Epithelial cell of prostate (primary cell): ENCODE measurements at regions not wholly inside any gene's neighbourhood (a gene's known extent, or its start where the extent isn't known, plus 50 kb on each side); places are given as distances from the start of the nearest gene placed in this dataset.
A peak's percentile ranks its signal among the peaks of the same experiment; 100 is the strongest.
"Not testable (repeated sequence)": the region's sequence is repeated elsewhere in the genome, so short reads cannot be mapped to it uniquely, and the experiment has no call there.

Source experiments
- DNase-seq: peaks from one replicate; pipeline ENCODE4 v3.0.0-alpha.2; 2011; ENCODE audit warnings: low read depth, low spot score
- H3K27ac ChIP-seq: fragments of 450-650 bp; 2 replicates; pipeline ENCODE4 v1.5.1; 2017; ENCODE audit warnings: mild to moderate bottlenecking

GRCh38 chr3:139113231-139113992 is 68.7 kb upstream of the PRR23C start:
- DNase-seq: no peak
- H3K27ac ChIP-seq: no peak overlapping the region

GRCh38 chr3:139113993-139114375 is 69.3 kb upstream of the PRR23C start:
- no peak for DNase-seq

GRCh38 chr3:139116631-139117030 is 71.9 kb upstream of the PRR23C start:
- H3K27ac ChIP-seq, DNase-seq: not testable (repeated sequence)

More at GRCh38 chr3:139113993-139114375, 69.3 kb upstream of the PRR23C start:
- H3K27ac ChIP-seq: no peak overlapping the region

GRCh38 chr3:139117136-139117675 is 72.5 kb upstream of the PRR23C start:
- peak; percentile 39 for DNase-seq
- no peak overlapping the region for H3K27ac ChIP-seq

- no peak overlapping the region for H3K27ac ChIP-seq
- DNase-seq: no peak
Measured at GRCh38 chr3:139117883-139118760, 73.4 kb upstream of the PRR23C start.

GRCh38 chr3:139118835-139119234 is 74.1 kb upstream of the PRR23C start:
- no peak for DNase-seq

GRCh38 chr3:139119331-139120025 is 74.8 kb upstream of the PRR23C start:
- no peak for DNase-seq
- no peak overlapping the region for H3K27ac ChIP-seq

More at GRCh38 chr3:139118835-139119234, 74.1 kb upstream of the PRR23C start:
- no peak overlapping the region for H3K27ac ChIP-seq

- no peak for DNase-seq
- H3K27ac ChIP-seq: no peak overlapping the region
Measured at GRCh38 chr3:139120086-139121056, 75.7 kb upstream of the PRR23C start.

GRCh38 chr3:139121513-139122220 is 77.0 kb upstream of the PRR23C start:
- DNase-seq: no peak
- H3K27ac ChIP-seq: no peak overlapping the region

- no peak overlapping the region for H3K27ac ChIP-seq
Measured at GRCh38 chr3:139122221-139122581, 77.5 kb upstream of the PRR23C start.

GRCh38 chr3:139122612-139123011 is 77.9 kb upstream of the PRR23C start:
- DNase-seq: no peak
- H3K27ac ChIP-seq: no peak overlapping the region

More at GRCh38 chr3:139122221-139122581, 77.5 kb upstream of the PRR23C start:
- no peak for DNase-seq

- no peak overlapping the region for H3K27ac ChIP-seq
- DNase-seq: no peak
Measured at GRCh38 chr3:139123377-139124095, 78.8 kb upstream of the PRR23C start.

GRCh38 chr3:139124197-139124596 is 79.5 kb upstream of the PRR23C start:
- no peak overlapping the region for H3K27ac ChIP-seq
- DNase-seq: no peak

- no peak overlapping the region for H3K27ac ChIP-seq
- peak; percentile 87 for DNase-seq
Measured at GRCh38 chr3:139127101-139127500, 82.4 kb upstream of the PRR23C start.

GRCh38 chr3:139127629-139128028 is 82.9 kb upstream of the PRR23C start:
- not testable (repeated sequence) for DNase-seq

GRCh38 chr3:139128803-139129202 is 84.1 kb upstream of the PRR23C start:
- no peak overlapping the region for H3K27ac ChIP-seq
- no peak for DNase-seq

More at GRCh38 chr3:139127629-139128028, 82.9 kb upstream of the PRR23C start:
- H3K27ac ChIP-seq: not testable (repeated sequence)

GRCh38 chr3:139129892-139130291 is 85.2 kb upstream of the PRR23C start:
- H3K27ac ChIP-seq: no peak overlapping the region
- DNase-seq: no peak
